Duodenal mucosa (tissue), 2 donors: ENCODE measurements at regions not wholly inside any gene's neighbourhood (a gene's known extent, or its start where the extent isn't known, plus 50 kb on each side); places are given as distances from the start of the nearest gene placed in this dataset.
"Not testable (repeated sequence)": the region's sequence is repeated elsewhere in the genome, so short reads cannot be mapped to it uniquely, and the experiment has no call there.

Experiments
- H3K27ac ChIP-seq: one replicate; pipeline ENCODE4 v1.7.0; 2013; ENCODE audit warnings: low read depth, low read length
- H3K27me3 ChIP-seq, 2 donors: one replicate each; pipeline ENCODE4 v1.7.0; 2013; ENCODE audit warnings: low read length in 2 of 2, control low read depth in 1 of 2; ENCODE audit not compliant: insufficient read depth in 2 of 2, control insufficient read depth in 1 of 2
- H3K36me3 ChIP-seq, 2 donors: one replicate each; pipeline ENCODE4 v1.7.0; 2013; ENCODE audit warnings: low read length in 2 of 2, control low read depth in 1 of 2; ENCODE audit not compliant: insufficient read depth in 2 of 2, control insufficient read depth in 1 of 2
- H3K4me1 ChIP-seq, 2 donors: one replicate each; pipeline ENCODE4 v1.7.0; 2013; ENCODE audit warnings: low read length in 2 of 2, control low read depth in 1 of 2; ENCODE audit not compliant: insufficient read depth in 2 of 2, control insufficient read depth in 1 of 2
- H3K4me3 ChIP-seq, 2 donors: one replicate each; pipeline ENCODE4 v1.7.0; 2013; ENCODE audit warnings: low read length in 2 of 2, low read depth in 1 of 2
- H3K9ac ChIP-seq, 2 donors: one replicate each; pipeline ENCODE4 v1.7.0; 2013; ENCODE audit warnings: low read length in 2 of 2, low read depth in 1 of 2
- H3K9me3 ChIP-seq, 2 donors: one replicate each; pipeline ENCODE4 v1.7.0; 2013; ENCODE audit warnings: low read length in 2 of 2, control low read depth in 1 of 2; ENCODE audit not compliant: control insufficient read depth in 1 of 2

DNA sequence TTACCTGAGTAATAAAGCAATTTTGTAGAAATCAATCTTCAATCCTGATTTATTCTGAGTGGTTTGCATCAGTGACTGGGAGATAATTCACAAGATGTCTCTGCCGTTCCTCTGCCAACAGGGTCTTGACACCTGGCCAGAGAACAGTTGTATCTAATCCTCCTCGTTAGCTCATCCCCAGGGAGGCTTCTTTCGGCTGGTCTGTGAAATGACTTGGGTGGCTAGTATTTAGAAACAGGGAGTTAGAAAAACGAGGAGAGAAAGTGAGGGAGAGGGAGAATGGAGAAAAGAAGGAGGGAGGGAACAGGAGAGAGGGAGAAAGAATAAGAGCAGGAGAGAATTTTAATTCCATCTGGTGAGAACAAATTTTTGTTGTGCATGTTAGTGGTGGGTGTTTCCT lies 600.2 kb upstream of the TLE4 start:
- Histone ChIP-seq H3K9me3 (no peaks in the 10 kb centered on the region), H3K4me1 (no peaks in the 10 kb centered on the region), H3K4me3 (no peak overlapping the region), H3K36me3 (no peaks in the 10 kb centered on the region), H3K27me3 (no peaks in the 10 kb centered on the region), H3K27ac (no peak overlapping the region), H3K9ac (no peak overlapping the region)

DNA sequence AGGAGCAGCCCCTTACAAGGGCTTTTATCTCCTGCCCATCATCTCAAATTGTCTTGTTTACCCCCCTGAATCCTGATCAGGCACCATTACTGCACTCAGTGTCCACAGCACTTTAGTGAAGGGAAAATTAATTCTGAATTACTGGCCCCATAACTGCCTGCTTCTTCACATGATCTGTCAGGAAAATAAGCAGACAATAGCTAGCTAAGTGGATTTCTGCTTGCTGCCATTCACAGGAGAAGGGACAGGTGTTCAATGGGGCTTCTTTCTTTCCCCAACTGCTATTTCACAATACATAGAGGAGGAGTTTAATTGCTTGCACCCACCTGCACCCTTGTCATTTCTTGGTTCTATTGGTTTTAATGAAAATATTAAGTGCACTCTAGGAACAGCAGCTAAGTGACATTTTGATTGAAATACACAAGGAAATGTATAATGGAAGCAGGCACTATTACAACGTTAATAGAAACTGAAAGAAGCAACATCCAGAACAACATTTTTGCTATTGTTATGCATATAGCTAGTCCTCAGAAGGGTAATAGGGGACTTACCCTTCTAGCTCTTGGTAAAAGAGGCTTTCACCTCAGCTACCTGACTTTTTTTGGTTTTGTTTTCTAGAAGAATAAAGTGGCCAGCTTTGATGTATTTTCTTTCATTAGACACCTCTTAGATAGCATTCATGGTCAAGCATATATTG lies 599.3 kb upstream of the TLE4 start:
- no peaks in the 10 kb centered on the region for H3K4me1 ChIP-seq
- H3K36me3 ChIP-seq: no peaks in the 10 kb centered on the region
- no peak overlapping the region for H3K27ac ChIP-seq
- H3K9me3 ChIP-seq: no peaks in the 10 kb centered on the region
- no peak overlapping the region for H3K9ac ChIP-seq
- no peak overlapping the region for H3K4me3 ChIP-seq
- no peaks in the 10 kb centered on the region for H3K27me3 ChIP-seq

DNA sequence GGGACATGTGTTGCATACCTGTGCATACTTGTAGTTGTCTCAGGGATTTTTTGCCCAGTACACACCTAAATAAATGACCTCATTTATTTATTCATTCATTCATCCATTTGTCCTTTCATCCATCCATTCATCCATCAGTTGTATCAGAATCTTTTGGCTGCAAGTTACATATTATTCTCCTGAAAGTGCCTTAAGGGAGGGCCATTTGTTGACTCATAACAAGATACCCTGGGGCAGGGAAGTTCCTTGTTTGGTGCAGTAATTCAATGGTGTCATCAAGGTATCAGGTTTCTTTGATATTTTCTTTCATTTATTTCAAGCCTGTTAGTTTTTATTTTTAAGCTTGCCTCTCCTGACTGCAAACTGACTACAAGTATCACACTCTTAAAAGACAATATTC lies 597.9 kb upstream of the TLE4 start:
- H3K36me3 ChIP-seq: no peaks in the 10 kb centered on the region
- H3K9ac ChIP-seq: no peak overlapping the region

DNA sequence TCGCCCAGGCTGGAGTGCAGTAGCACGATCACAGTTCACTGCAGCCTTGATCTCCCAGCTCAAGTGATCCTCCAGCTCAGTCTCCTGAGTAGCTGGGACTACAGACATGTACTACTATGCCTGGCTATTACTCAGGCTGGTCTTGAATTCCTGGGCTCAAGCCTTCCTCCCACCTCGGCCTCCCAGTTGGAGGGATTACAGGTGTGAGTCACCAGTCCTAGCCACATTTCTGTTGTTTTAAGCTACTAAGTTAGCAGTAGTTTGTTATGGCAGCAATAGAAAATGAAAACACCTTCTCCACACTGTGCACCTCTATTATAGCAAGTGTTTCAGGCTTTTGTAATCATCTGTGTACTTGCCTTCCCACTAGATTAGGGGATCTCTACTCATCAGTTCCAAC lies 588.9 kb upstream of the TLE4 start:
- Histone ChIP-seq H3K27ac (no peak overlapping the region), H3K27me3 (no peaks in the 10 kb centered on the region), H3K4me1 (no peaks in the 10 kb centered on the region), H3K36me3 (no peaks in the 10 kb centered on the region), H3K4me3 (no peak overlapping the region), H3K9me3 (peaks cover 0 to 3% of the 10 kb centered on the region in 2 donors), H3K9ac (no peak overlapping the region)

More for the DNA sequence above, 597.9 kb upstream of the TLE4 start:
- Histone ChIP-seq H3K4me3 (no peak overlapping the region), H3K9me3 (no peaks in the 10 kb centered on the region), H3K4me1 (no peaks in the 10 kb centered on the region), H3K27ac (no peak overlapping the region), H3K27me3 (no peaks in the 10 kb centered on the region)

DNA sequence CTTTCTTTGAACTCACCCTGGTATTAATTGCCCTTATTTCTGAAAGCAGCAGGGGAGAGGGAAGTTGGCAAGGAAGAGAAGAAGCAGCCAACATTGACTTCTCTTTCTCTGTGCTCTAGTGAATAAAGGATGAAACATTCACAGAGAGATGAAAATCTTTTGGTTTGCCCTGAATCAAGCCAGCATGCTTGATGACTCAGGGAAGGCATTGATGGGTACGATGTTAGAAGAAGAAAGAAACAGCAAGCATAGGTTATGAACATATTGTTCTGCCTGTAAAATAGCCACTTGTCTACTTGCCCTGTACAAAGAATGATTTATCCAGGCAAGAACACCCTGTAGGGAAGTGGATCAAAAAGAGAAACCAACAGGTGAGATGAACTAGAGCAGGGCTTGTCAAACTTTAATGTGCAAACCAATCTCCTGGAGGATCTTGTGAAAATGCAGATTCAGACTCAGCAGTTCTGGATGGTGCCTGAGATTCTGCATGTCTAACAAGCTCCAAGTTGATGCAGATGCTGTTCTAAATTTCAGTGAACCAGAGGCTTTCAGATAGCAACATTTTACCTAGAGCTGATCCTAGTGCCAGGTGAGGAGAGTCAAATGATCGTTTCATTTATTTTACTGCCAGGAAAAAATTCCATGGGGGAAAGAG lies 586.6 kb upstream of the TLE4 start:
- Histone ChIP-seq H3K4me3 (no peak overlapping the region), H3K36me3 (no peaks in the 10 kb centered on the region), H3K27ac (no peak overlapping the region), H3K9me3 (peaks cover 0 to 3% of the 10 kb centered on the region in 2 donors), H3K9ac (no peak overlapping the region), H3K27me3 (no peaks in the 10 kb centered on the region), H3K4me1 (no peaks in the 10 kb centered on the region)

DNA sequence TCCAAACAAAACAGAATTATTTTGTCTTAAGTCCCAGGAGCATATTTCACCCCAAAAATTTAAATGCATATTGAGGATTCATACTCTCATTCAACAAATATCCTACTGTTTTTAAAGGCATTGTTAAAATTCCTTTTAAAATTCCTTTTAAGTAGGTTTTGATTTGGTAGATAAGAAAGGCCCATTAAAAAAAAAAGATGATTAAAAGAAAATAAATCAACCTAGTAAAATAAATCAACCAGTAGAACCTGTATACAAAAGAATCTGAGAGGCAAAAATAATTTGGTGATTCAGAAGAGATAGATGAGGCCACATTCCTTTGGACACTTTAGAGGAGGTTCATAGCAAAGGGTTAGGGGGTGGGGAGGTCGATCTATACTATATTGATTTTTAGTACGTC lies 585.3 kb upstream of the TLE4 start:
- no peaks in the 10 kb centered on the region for H3K36me3 ChIP-seq
- no peak overlapping the region for H3K27ac ChIP-seq
- no peaks in the 10 kb centered on the region for H3K27me3 ChIP-seq
- H3K4me3 ChIP-seq: no peak overlapping the region
- H3K4me1 ChIP-seq: no peaks in the 10 kb centered on the region
- H3K9ac ChIP-seq: no peak overlapping the region
- peaks cover 0 to 3% of the 10 kb centered on the region in 2 donors for H3K9me3 ChIP-seq

DNA sequence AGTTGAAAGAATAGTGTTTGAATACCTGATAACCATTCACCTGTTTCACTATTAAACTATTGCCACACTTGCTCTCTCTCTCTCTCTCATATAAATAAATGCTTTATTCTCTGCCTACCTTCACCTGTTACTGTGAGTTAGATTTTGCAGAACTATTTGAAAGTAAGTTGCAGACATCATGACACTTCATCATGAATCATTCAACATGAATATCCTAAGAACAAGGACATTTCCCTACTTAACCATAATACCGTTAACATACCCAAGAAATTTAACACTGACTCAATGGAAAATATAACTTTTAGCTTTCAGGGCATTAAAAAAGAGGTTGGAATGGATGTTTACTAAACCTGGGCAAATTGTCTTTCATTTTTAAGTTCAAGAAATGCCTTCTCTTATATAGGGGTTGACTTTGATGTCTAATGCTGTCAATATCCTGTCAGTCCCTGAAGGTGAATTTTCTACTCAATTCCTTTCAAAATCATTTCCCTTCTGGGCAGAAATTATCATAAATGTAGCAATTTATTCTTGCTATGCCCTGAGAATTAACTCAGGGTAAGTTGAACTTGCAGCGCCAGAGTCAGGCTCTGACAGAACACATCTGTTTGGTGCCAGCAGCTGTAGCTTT lies 582.6 kb upstream of the TLE4 start:
- Histone ChIP-seq H3K27me3 (no peaks in the 10 kb centered on the region), H3K4me1 (no peaks in the 10 kb centered on the region), H3K9me3 (no peaks in the 10 kb centered on the region), H3K9ac (no peak overlapping the region), H3K27ac (no peak overlapping the region), H3K36me3 (no peaks in the 10 kb centered on the region), H3K4me3 (no peak overlapping the region)

DNA sequence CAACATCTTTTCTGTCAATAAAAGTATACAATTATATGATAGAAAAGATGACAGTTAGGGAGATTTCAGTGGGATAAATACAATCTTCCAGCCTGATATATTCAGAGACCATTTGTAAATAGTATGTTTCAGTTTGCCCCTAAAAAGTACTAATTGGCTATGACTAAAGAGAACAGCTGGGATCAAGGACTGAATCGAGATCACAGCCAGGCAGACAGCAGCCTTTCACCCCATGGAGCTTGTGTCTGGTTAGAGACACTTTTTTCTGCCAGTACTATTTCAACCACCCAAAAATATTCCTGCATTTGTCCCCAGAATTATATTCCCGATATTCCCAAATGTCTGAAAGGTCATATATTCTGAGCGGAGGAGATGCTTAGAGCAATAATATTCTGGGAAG lies 577.3 kb upstream of the TLE4 start:
- H3K9ac ChIP-seq: no peak overlapping the region
- no peak overlapping the region for H3K4me3 ChIP-seq
- no peaks in the 10 kb centered on the region for H3K9me3 ChIP-seq
- H3K4me1 ChIP-seq: no peaks in the 10 kb centered on the region
- H3K36me3 ChIP-seq: no peaks in the 10 kb centered on the region
- no peaks in the 10 kb centered on the region for H3K27me3 ChIP-seq
- no peak overlapping the region for H3K27ac ChIP-seq

DNA sequence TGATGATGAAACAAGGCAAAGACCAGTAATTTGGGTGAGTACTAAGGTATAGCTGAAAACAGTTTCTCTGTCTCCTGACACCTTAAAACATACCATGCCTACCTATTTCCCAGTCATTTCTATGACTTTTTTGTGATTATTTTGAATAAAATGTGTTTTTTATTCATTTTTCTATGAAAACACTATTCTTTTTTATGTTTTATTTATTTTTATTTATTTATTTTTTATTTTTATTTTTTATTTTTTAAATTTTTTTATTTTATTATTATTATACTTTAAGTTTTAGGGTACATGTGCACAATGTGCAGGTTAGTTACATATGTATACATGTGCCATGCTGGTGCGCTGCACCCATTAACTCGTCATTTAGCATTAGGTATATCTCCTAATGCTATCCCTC lies 576.8 kb upstream of the TLE4 start:
- H3K4me1 ChIP-seq, H3K36me3 ChIP-seq, H3K9ac ChIP-seq, H3K4me3 ChIP-seq, H3K9me3 ChIP-seq, H3K27ac ChIP-seq, H3K27me3 ChIP-seq: not testable (repeated sequence)

DNA sequence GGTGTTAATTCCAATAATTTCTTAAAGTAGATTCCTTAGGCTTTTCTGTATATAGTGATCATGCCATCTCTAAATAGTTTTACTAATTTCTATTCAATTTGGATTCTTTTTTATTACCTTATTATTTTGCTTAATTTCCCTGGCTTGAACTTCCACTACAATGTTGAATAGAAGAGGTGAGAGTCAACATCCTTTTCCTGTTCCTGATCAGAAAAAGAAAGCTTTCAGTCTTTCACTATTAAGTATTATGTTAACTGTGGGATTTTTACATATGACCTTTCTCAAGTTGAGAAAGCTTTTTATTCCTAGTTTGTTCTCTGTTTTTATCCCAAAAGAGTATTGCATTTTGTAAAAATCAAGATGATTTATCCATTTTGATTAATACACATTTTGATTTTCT lies 574.5 kb upstream of the TLE4 start:
- H3K9ac ChIP-seq: no peak overlapping the region
- H3K36me3 ChIP-seq: no peaks in the 10 kb centered on the region
- no peak overlapping the region for H3K4me3 ChIP-seq
- H3K4me1 ChIP-seq: no peaks in the 10 kb centered on the region
- no peaks in the 10 kb centered on the region for H3K9me3 ChIP-seq
- H3K27ac ChIP-seq: no peak overlapping the region
- H3K27me3 ChIP-seq: no peaks in the 10 kb centered on the region
